GM08714 (cell line): ENCODE measurements at regions not wholly inside any gene's neighbourhood (a gene's known extent, or its start where the extent isn't known, plus 50 kb on each side); places are given as distances from the start of the nearest gene placed in this dataset.

Experiments used
- H3K4me3 ChIP-seq: fragments of 200-500 bp; sonication (Bioruptor generic); 2 replicates; pipeline ENCODE4 v1.5.1; 2014; ENCODE audit warnings: mild to moderate bottlenecking, low read length, inconsistent platforms
- ZNF274 ChIP-seq: IDR thresholded peaks from 2 replicates; pipeline ENCODE4 v1.6.1; 2012; ENCODE audit warnings: mild to moderate bottlenecking, low read depth, low read length

DNA sequence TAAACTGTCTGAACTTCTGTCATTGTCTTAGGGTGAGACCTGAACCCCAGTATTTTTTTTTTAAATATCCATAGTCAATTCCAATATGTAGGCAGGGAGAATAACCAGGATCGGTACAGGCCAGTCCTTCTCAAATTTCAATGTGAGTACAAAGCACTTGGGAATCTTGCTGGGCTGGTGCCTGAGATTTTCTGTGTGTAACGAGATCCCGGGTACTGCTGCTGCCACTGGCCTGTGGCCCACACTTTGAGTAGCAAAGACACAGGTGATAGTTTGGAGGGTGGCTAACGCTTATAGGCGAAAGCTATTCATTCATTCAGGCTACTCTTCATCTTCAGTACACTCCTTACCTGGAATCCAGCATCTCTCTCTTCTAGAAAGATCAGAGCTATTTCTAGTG lies 923.6 kb upstream of the TENM3 start:
- no peak overlapping the region for H3K4me3 ChIP-seq
- no peak for TF ChIP-seq ZNF274

DNA sequence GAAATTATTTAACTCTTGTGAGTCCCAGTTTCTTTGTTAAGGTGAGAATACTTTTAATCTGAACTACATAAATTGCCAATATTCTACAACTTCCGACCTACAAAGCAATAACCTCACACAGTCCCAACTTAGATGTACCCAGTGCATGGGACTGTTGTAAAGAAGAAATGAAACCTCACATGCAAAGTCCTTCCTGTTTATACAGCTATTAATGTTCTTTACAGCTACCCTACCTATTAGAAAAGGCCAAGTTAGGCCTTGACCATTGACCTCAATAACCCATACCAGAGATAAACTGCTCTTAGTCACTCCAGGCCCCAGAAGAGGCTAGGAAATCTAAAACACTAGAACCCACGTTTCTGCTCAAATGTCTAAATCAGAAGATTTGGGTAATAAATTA lies 920.1 kb upstream of the TENM3 start:
- no peak for TF ChIP-seq ZNF274
- no peak overlapping the region for H3K4me3 ChIP-seq

- no peak for TF ChIP-seq ZNF274
- H3K4me3 ChIP-seq: no peak overlapping the region
These were observed 912.5 kb upstream of the TENM3 start for GRCh38 chr4:181330654-181331201.

GRCh38 chr4:181331214-181331613 lies 912.0 kb upstream of the TENM3 start:
- no peak overlapping the region for H3K4me3 ChIP-seq
- TF ChIP-seq ZNF274: no peak

DNA sequence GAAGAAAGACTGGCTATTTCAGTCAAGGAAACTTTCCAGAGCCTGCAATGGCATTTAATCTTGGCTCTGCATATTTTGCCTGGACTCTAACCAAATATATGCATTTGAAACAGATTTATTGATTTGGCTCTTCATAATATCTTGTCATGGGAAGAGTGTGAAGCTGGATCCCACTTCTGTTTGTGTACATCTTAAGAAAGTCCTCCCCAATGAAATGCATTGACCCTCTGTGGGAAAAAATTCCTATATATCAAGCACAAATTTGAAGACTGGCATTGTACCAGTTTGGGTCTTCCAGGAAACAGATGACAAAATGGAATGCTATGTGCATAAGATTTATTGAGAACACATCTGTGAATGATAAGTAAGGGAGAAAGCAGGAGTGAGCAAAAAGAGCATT lies 897.3 kb upstream of the TENM3 start:
- no peak overlapping the region for H3K4me3 ChIP-seq
- TF ChIP-seq ZNF274: no peak

DNA sequence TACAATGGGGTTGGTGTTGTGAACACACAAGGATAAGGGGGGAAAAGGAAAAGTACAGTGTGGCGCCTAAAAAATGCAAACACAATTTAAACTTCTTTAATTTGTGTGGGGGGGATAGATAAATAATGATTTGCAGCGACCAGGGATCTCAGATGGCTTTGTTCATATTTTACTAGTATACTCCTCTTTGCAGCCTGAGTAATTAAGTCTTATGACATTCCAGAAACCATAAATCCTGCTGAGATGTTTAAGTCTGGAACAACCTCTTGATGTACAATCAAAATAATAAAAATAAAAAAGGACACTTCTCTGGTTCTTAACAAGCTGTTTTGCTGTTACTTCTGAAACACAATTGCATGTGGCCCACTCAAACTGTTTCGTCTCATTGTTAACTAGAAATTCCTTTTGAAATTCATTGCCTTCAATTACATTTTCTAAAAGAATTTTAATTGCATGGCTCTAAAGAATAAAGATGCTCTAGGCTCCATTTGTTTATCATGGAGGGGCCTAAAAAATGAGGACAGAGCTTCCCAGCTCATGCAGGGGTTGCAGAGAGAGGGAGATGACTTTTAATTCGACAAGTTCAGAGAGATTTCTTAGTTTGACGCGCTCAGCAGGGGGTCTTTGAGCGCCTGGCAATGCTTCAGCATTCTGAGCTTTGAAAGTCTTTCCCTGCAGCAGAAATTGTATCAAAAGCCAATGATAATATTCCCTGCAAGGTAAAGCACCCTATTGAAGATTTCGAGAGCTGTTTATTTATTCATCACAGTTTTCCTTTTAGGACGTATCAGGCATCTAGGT lies 892.4 kb upstream of the TENM3 start:
- H3K4me3 ChIP-seq: no peak overlapping the region
- no peak for TF ChIP-seq ZNF274

- no peak overlapping the region for H3K4me3 ChIP-seq
- no peak for TF ChIP-seq ZNF274
These were observed 878.7 kb upstream of the TENM3 start for GRCh38 chr4:181364504-181364903.

DNA sequence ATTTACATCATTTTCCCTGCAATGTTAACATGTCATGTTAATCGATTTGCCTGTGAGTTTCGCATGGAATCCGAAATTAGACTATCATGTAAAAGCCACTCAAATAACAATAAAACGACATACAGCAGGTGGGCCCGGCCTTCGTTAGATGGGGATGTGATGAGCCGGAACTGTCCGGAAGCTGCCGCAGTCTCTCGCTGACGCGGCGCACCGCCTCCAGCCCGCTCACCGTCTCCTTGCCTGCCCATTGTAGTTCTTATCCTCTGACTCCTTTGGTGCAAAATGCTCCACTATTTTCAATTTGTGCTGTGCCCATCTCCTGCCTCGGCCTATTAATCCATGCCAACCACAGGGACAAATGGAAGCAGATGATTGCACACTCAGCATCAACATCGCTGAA lies 877.5 kb upstream of the TENM3 start:
- TF ChIP-seq ZNF274: no peak
- no peak overlapping the region for H3K4me3 ChIP-seq

DNA sequence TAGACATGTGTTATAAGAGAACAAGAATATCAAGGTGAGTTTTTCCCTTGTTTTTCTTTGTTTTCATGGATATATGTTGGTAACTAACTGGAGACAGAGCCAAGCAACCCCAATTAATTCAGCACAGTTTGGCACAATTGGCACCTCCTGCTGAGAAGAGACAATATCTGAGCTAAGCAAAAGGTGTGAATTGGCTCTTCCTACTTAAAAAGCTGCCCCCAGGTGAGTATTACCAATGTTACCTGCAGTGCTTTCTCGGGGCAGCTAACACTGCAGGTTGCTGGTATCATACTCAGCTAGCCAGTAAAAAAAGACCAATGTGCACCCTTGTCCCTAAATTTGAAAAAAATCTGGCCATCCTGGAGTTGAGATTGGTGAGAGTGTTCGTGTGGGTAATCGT lies 871.2 kb upstream of the TENM3 start:
- TF ChIP-seq ZNF274: no peak
- no peak overlapping the region for H3K4me3 ChIP-seq

- no peak overlapping the region for H3K4me3 ChIP-seq
- no peak for TF ChIP-seq ZNF274
These were observed 867.1 kb upstream of the TENM3 start for GRCh38 chr4:181376058-181376457.

- no peak for TF ChIP-seq ZNF274
- H3K4me3 ChIP-seq: no peak overlapping the region
These were observed 855.1 kb upstream of the TENM3 start for GRCh38 chr4:181388061-181388460.

- H3K4me3 ChIP-seq: no peak overlapping the region
- no peak for TF ChIP-seq ZNF274
These were observed 826.2 kb upstream of the TENM3 start for GRCh38 chr4:181416966-181417365.

GRCh38 chr4:181418496-181418895 lies 824.7 kb upstream of the TENM3 start:
- H3K4me3 ChIP-seq: no peak overlapping the region
- TF ChIP-seq ZNF274: no peak

- no peak overlapping the region for H3K4me3 ChIP-seq
- TF ChIP-seq ZNF274: no peak
These were observed 822.3 kb upstream of the TENM3 start for GRCh38 chr4:181420950-181421349.

GRCh38 chr4:181424362-181425016 lies 818.7 kb upstream of the TENM3 start:
- TF ChIP-seq ZNF274: no peak
- H3K4me3 ChIP-seq: no peak overlapping the region
